ENCODE measurements at regions not wholly inside any gene's neighbourhood (a gene's known extent, or its start where the extent isn't known, plus 50 kb on each side); places are given as distances from the start of the nearest gene placed in this dataset.

- H3K4me1 ChIP-seq (ENCODE audit: insufficient read depth, low read length) = peaks cover 4% of the 10 kb centered on the region
- Mint-ChIP-seq H3K9me3 (no peaks in the 10 kb centered on the region), H3K27ac (no peak overlapping the region), H3K27me3 (peaks cover 61% of the 10 kb centered on the region), H3K36me3 (ENCODE audit: low read depth) (no peaks in the 10 kb centered on the region), H3K4me1 (ENCODE audit: low read depth) (no peaks in the 10 kb centered on the region), H3K4me3 (no peak overlapping the region)
- no peak overlapping the region for H3K4me3 ChIP-seq (ENCODE audit: low read length)
- ATAC-seq (ENCODE audit: poor library complexity) (no peak), DNase-seq (no peak)
- H3K9me3 ChIP-seq (ENCODE audit: control insufficient read depth in 1 of 2, insufficient read depth in 1 of 2, low read length in 2 of 2) = peaks cover 0 to 16% of the 10 kb centered on the region in 2 experiments
- ChIA-PET POLR2A (no interaction called here), CTCF (no interaction called here)
- no peak for TF ChIP-seq CTCF (IDR thresholded peaks at IDR 0.05)
- no peaks in the 10 kb centered on the region for H3K36me3 ChIP-seq (ENCODE audit: insufficient read depth, low read length)
- intact Hi-C loops (cut with DNase I, micrococcal nuclease) = no loop called here
- peaks cover 33 to 55% of the 10 kb centered on the region in 2 experiments for H3K27me3 ChIP-seq (ENCODE audit: control insufficient read depth in 1 of 2, insufficient read depth in 2 of 2, low read length in 2 of 2)
- no peak overlapping the region for H3K27ac ChIP-seq (ENCODE audit: low read depth in 1 of 2, low read length in 2 of 2)
Measured at GRCh38 chr3:126287536-126288241, 69.5 kb downstream of the KLF15 start.

DNA sequence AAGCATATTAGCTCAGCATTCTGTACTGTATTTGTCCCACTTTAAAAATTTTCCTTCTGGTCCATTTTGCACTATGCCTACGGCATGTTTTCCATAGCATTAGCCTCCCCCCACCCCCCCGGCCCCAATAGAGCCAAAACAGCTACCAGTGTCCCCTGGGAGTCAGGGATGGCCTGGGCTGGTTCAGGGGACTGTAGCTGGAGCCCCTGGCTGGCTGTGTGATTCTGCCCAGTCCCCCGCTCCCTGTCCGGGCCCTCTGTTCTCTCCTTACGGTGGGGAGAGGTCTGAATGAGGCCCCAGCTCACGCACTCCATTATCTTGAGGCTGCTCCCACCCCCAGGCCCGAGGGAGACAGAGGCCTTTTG is 70.1 kb downstream of the KLF15 start:
- Mint-ChIP-seq H3K27me3 (peaks cover 65% of the 10 kb centered on the region), H3K9me3 (no peaks in the 10 kb centered on the region), H3K36me3 (ENCODE audit: low read depth) (no peaks in the 10 kb centered on the region), H3K4me3 (no peak overlapping the region), H3K4me1 (ENCODE audit: low read depth) (no peaks in the 10 kb centered on the region), H3K27ac (no peak overlapping the region)
- CTCF ChIA-PET = no interaction called here
- ATAC-seq (ENCODE audit: poor library complexity) = no peak
- intact Hi-C loops (cut with DNase I, micrococcal nuclease) = no loop called here
- DNase-seq = no peak
- POLR2A ChIA-PET = no interaction called here
- peaks cover 4% of the 10 kb centered on the region for H3K4me1 ChIP-seq (ENCODE audit: insufficient read depth, low read length)
- H3K27me3 ChIP-seq (ENCODE audit: control insufficient read depth in 1 of 2, insufficient read depth in 2 of 2, low read length in 2 of 2) = peaks cover 35 to 58% of the 10 kb centered on the region in 2 experiments
- H3K9me3 ChIP-seq (ENCODE audit: control insufficient read depth in 1 of 2, insufficient read depth in 1 of 2, low read length in 2 of 2) = peaks cover 0 to 16% of the 10 kb centered on the region in 2 experiments
- no peak for TF ChIP-seq CTCF (IDR thresholded peaks at IDR 0.05)
- no peaks in the 10 kb centered on the region for H3K36me3 ChIP-seq (ENCODE audit: insufficient read depth, low read length)
- H3K4me3 ChIP-seq (ENCODE audit: low read length) = no peak overlapping the region
- no peak overlapping the region for H3K27ac ChIP-seq (ENCODE audit: low read depth in 1 of 2, low read length in 2 of 2)

DNA sequence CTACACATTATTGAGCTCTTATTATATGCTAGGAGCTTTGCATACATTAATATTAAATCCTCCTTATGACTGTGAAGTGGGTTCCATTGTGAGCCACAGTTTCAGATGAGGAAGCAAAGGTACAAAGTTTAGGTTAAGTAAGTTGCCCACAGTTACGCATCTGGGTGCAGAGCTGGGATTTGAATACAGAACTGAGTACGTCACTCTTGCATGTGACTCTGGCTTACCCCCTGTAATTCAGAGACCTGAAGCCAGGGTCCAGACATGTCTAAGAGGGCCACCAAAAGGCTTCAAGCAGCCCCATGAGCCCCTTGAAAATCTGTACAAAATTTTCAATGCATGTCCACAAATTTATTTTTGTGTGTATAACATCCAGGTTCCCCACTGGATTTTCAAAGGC is 71.8 kb downstream of the KLF15 start:
- H3K27me3 ChIP-seq (ENCODE audit: control insufficient read depth in 1 of 2, insufficient read depth in 2 of 2, low read length in 2 of 2) = peaks cover 29 to 51% of the 10 kb centered on the region in 2 experiments
- Mint-ChIP-seq H3K36me3 (ENCODE audit: low read depth) (no peaks in the 10 kb centered on the region), H3K4me3 (no peak overlapping the region), H3K4me1 (ENCODE audit: low read depth) (no peaks in the 10 kb centered on the region), H3K27me3 (peaks cover 59% of the 10 kb centered on the region), H3K27ac (no peak overlapping the region), H3K9me3 (no peaks in the 10 kb centered on the region)
- no peak overlapping the region for H3K27ac ChIP-seq (ENCODE audit: low read depth in 1 of 2, low read length in 2 of 2)
- ATAC-seq (ENCODE audit: poor library complexity) = no peak
- no peak overlapping the region for H3K4me3 ChIP-seq (ENCODE audit: low read length)
- peaks cover 4% of the 10 kb centered on the region for H3K4me1 ChIP-seq (ENCODE audit: insufficient read depth, low read length)
- TF ChIP-seq CTCF (IDR thresholded peaks at IDR 0.05) = no peak
- POLR2A ChIA-PET = no interaction called here
- H3K36me3 ChIP-seq (ENCODE audit: insufficient read depth, low read length) = no peaks in the 10 kb centered on the region
- H3K9me3 ChIP-seq (ENCODE audit: control insufficient read depth in 1 of 2, insufficient read depth in 1 of 2, low read length in 2 of 2) = peaks cover 0 to 16% of the 10 kb centered on the region in 2 experiments
- DNase-seq = no peak
- intact Hi-C loops (cut with DNase I, micrococcal nuclease) = no loop called here
- CTCF ChIA-PET = no interaction called here
